H9 (cell line): ENCODE measurements at regions not wholly inside any gene's neighbourhood (a gene's known extent, or its start where the extent isn't known, plus 50 kb on each side); places are given as distances from the start of the nearest gene placed in this dataset.

ENCODE experiments used
- DNase-seq: peaks from one replicate; pipeline ENCODE4 v3.0.0-alpha.2; 2017
- H2AFZ ChIP-seq: one replicate; pipeline ENCODE4 v1.6.1; 2013; ENCODE audit warnings: mild to moderate bottlenecking, low read length, control low read depth, moderate library complexity
- H2AK5ac ChIP-seq: 2 replicates; pipeline ENCODE4 v1.6.1; 2013; ENCODE audit warnings: low read length, control low read depth, mixed read lengths; ENCODE audit not compliant: insufficient read length
- H2BK120ac ChIP-seq: one replicate; pipeline ENCODE4 v1.6.1; 2013; ENCODE audit warnings: low read depth, mild to moderate bottlenecking, low read length, control low read depth, inconsistent platforms; ENCODE audit not compliant: poor library complexity, severe bottlenecking
- H2BK12ac ChIP-seq: 2 replicates; pipeline ENCODE4 v1.6.1; 2013; ENCODE audit warnings: low read length, control low read depth, mixed read lengths, low read depth; ENCODE audit not compliant: insufficient read length
- H2BK15ac ChIP-seq: 2 replicates; pipeline ENCODE4 v1.6.1; 2013; ENCODE audit warnings: low read depth, low read length, control low read depth
- H2BK20ac ChIP-seq: one replicate; pipeline ENCODE4 v1.6.1; 2013; ENCODE audit warnings: low read depth, mild to moderate bottlenecking, low read length, control low read depth, inconsistent platforms; ENCODE audit not compliant: poor library complexity, severe bottlenecking
- H2BK5ac ChIP-seq: 2 replicates; pipeline ENCODE4 v1.6.1; 2013; ENCODE audit warnings: low read length, control low read depth, mixed read lengths; ENCODE audit not compliant: insufficient read length
- H3K14ac ChIP-seq: 2 replicates; pipeline ENCODE4 v1.6.1; 2013; ENCODE audit warnings: low read length, control low read depth; ENCODE audit not compliant: insufficient read depth
- H3K18ac ChIP-seq: 2 replicates; pipeline ENCODE4 v1.6.1; 2013; ENCODE audit warnings: low read depth, mild to moderate bottlenecking, mixed read lengths, low read length, control low read depth; ENCODE audit not compliant: insufficient read length
- H3K23ac ChIP-seq: 2 replicates; pipeline ENCODE4 v1.6.1; 2013; ENCODE audit warnings: low read length, control low read depth, mixed read lengths, low read depth; ENCODE audit not compliant: insufficient read length
- H3K23me2 ChIP-seq: 2 replicates; pipeline ENCODE4 v1.6.1; 2013; ENCODE audit warnings: low read depth, mild to moderate bottlenecking, mixed read lengths, low read length, control low read depth; ENCODE audit not compliant: insufficient read length, poor library complexity, severe bottlenecking
- H3K27ac ChIP-seq: 2 replicates; pipeline ENCODE4 v1.5.1; 2013; ENCODE audit warnings: low read length, control low read depth, mixed read lengths, low read depth; ENCODE audit not compliant: insufficient read length
- H3K27me3 ChIP-seq: 2 replicates; pipeline ENCODE4 v1.6.1; 2013; ENCODE audit warnings: low read length, control low read depth, inconsistent platforms; ENCODE audit not compliant: insufficient read depth
- H3K4ac ChIP-seq: 2 replicates; pipeline ENCODE4 v1.6.1; 2013; ENCODE audit warnings: low read depth, mild to moderate bottlenecking, control low read depth, inconsistent platforms, low read length, moderate library complexity
- H3K4me1 ChIP-seq: 2 replicates; pipeline ENCODE4 v1.6.1; 2013; ENCODE audit warnings: low read length, control low read depth, inconsistent platforms; ENCODE audit not compliant: insufficient read depth
- H3K4me2 ChIP-seq: 2 replicates; pipeline ENCODE4 v1.6.1; 2013; ENCODE audit warnings: low read length, control low read depth, mixed read lengths; ENCODE audit not compliant: insufficient read length, insufficient read depth
- H3K56ac ChIP-seq: 2 replicates; pipeline ENCODE4 v1.6.1; 2013; ENCODE audit warnings: low read depth, mild to moderate bottlenecking, mixed read lengths, low read length, control low read depth; ENCODE audit not compliant: insufficient read length
- H3K79me1 ChIP-seq: 2 replicates; pipeline ENCODE4 v1.6.1; 2013; ENCODE audit warnings: low read depth, mild to moderate bottlenecking, moderate library complexity, low read length, control low read depth, inconsistent platforms; ENCODE audit not compliant: insufficient read depth, poor library complexity, severe bottlenecking
- H3K79me2 ChIP-seq: 2 replicates; pipeline ENCODE4 v1.6.1; 2013; ENCODE audit warnings: low read length, control low read depth, inconsistent platforms; ENCODE audit not compliant: insufficient read depth
- H3K9ac ChIP-seq: 2 replicates; pipeline ENCODE4 v1.6.1; 2013; ENCODE audit warnings: low read length, control low read depth, mixed read lengths; ENCODE audit not compliant: insufficient read length; ENCODE audit errors: extremely low read depth
- H3K9me3 ChIP-seq: one replicate; pipeline ENCODE4 v1.6.1; 2013; ENCODE audit warnings: low read depth, low read length, inconsistent platforms; ENCODE audit not compliant: control insufficient read depth
- H3T11ph ChIP-seq: one replicate; pipeline ENCODE4 v1.6.1; 2013; ENCODE audit warnings: mild to moderate bottlenecking, low read length, control low read depth, inconsistent platforms
- H4K20me1 ChIP-seq: one replicate; pipeline ENCODE4 v1.6.1; 2013; ENCODE audit not compliant: control insufficient read depth, insufficient read length, insufficient read depth
- H4K5ac ChIP-seq: 2 replicates; pipeline ENCODE4 v1.6.1; 2013; ENCODE audit warnings: low read depth, mild to moderate bottlenecking, mixed read lengths, low read length, control low read depth; ENCODE audit not compliant: insufficient read length
- H4K8ac ChIP-seq: replicated peaks from 2 replicates; pipeline ENCODE4 v1.6.1; 2013; ENCODE audit warnings: low read length, control low read depth, mixed read lengths, low read depth; ENCODE audit not compliant: insufficient read length
- H4K91ac ChIP-seq: 2 replicates; pipeline ENCODE4 v1.6.1; 2013; ENCODE audit warnings: low read depth, mild to moderate bottlenecking, moderate library complexity, mixed read lengths, low read length, control low read depth; ENCODE audit not compliant: insufficient read length
- H3K27ac Mint-ChIP-seq, 3 experiments: 2 replicates in 2 of 3; 3 replicates in 1 of 3; pipeline ENCODE4 v1.8.0; 2020 to 2021; ENCODE audit warnings: mixed read lengths in 3 of 3, mild to moderate bottlenecking in 1 of 3, moderate library complexity in 1 of 3
- H3K27me3 Mint-ChIP-seq: 2 replicates; pipeline ENCODE4 v1.8.0; 2021; ENCODE audit warnings: low read depth, mild to moderate bottlenecking, moderate library complexity, mixed read lengths
- H3K36me3 Mint-ChIP-seq, 3 experiments: 2 replicates in 2 of 3; 3 replicates in 1 of 3; pipeline ENCODE4 v1.8.0; 2020 to 2021; ENCODE audit warnings: low read depth in 3 of 3, mixed read lengths in 3 of 3; ENCODE audit not compliant: insufficient read depth in 1 of 3
- H3K4me1 Mint-ChIP-seq, 2 experiments: 2 replicates each; pipeline ENCODE4 v1.8.0; 2020; ENCODE audit warnings: mixed read lengths in 2 of 2
- H3K4me3 Mint-ChIP-seq, 2 experiments: 2 replicates in 1 of 2; 3 replicates in 1 of 2; pipeline ENCODE4 v1.8.0; 2020 to 2021; ENCODE audit warnings: mild to moderate bottlenecking in 2 of 2, mixed read lengths in 2 of 2, moderate library complexity in 1 of 2
- H3K9me3 Mint-ChIP-seq, 2 experiments: 2 replicates in 1 of 2; 3 replicates in 1 of 2; pipeline ENCODE4 v1.8.0; 2020; ENCODE audit warnings: mild to moderate bottlenecking in 2 of 2, mixed read lengths in 2 of 2, moderate library complexity in 1 of 2
- CTCF ChIP-seq: fragments of 200-600 bp; sonication (generic); conservative IDR thresholded peaks from 3 replicates; pipeline ENCODE4 v1.8.0; 2021; ENCODE audit warnings: antibody characterized with exemption, mild to moderate bottlenecking

GRCh38 chr15:92545996-92546395 lies 109.6 kb downstream of the FAM174B start:
- peaks cover 5 to 7% of the 10 kb centered on the region in 2 experiments; a peak in 4 of 5 replicates for H3K9me3 Mint-ChIP-seq
- no peaks in the 10 kb centered on the region for H3K4me1 ChIP-seq
- no peak overlapping the region for H2BK12ac ChIP-seq
- H3K27me3 Mint-ChIP-seq = no peaks in the 10 kb centered on the region
- H3K27me3 ChIP-seq = no peaks in the 10 kb centered on the region
- H2BK20ac ChIP-seq = no peak overlapping the region
- no peak overlapping the region for H3K14ac ChIP-seq
- no peak overlapping the region for H3K23ac ChIP-seq
- H4K91ac ChIP-seq = no peak overlapping the region
- no peak for TF ChIP-seq CTCF
- H3K23me2 ChIP-seq = no peaks in the 10 kb centered on the region
- no peaks in the 10 kb centered on the region for H3K79me2 ChIP-seq
- no peak overlapping the region for H3K4ac ChIP-seq
- no peak for DNase-seq
- no peak overlapping the region for H3K4me3 Mint-ChIP-seq
- no peak overlapping the region for H3K4me2 ChIP-seq
- no peak overlapping the region for H3T11ph ChIP-seq
- H2AK5ac ChIP-seq = no peak overlapping the region
- H3K27ac ChIP-seq = no peak overlapping the region
- H4K20me1 ChIP-seq = no peaks in the 10 kb centered on the region
- no peak overlapping the region for H4K8ac ChIP-seq
- no peak overlapping the region for H2AFZ ChIP-seq
- H3K9me3 ChIP-seq = no peaks in the 10 kb centered on the region
- no peak overlapping the region for H2BK15ac ChIP-seq
- H4K5ac ChIP-seq = no peak overlapping the region
- no peaks in the 10 kb centered on the region for H3K79me1 ChIP-seq
- H3K18ac ChIP-seq = no peak overlapping the region
- peaks cover 0 to 4% (median 0%) of the 10 kb centered on the region in 3 experiments; a peak in 2 of 7 replicates for H3K36me3 Mint-ChIP-seq
- H2BK5ac ChIP-seq = no peak overlapping the region
- no peak overlapping the region for H3K56ac ChIP-seq
- no peaks in the 10 kb centered on the region for H3K4me1 Mint-ChIP-seq
- H3K27ac Mint-ChIP-seq = no peak overlapping the region
- H3K9ac ChIP-seq = no peak overlapping the region
- H2BK120ac ChIP-seq = no peak overlapping the region
